ENCODE measurements at regions not wholly inside any gene's neighbourhood (a gene's known extent, or its start where the extent isn't known, plus 50 kb on each side); places are given as distances from the start of the nearest gene placed in this dataset.

- no peak for TF ChIP-seq EZH2 (IDR thresholded peaks at IDR 0.05; ENCODE audit: insufficient read depth, poor library complexity, severe bottlenecking)
- no peak for TF ChIP-seq EZH2phosphoT487 (IDR thresholded peaks at IDR 0.05; ENCODE audit: insufficient read depth, low read depth)
Observed at GRCh38 chr5:14922456-14922855, 50.9 kb upstream of the ANKH start.
